HEK293T (cell line): ENCODE measurements at regions not wholly inside any gene's neighbourhood (a gene's known extent, or its start where the extent isn't known, plus 50 kb on each side); places are given as distances from the start of the nearest gene placed in this dataset.
"Not testable (repeated sequence)": the region's sequence is repeated elsewhere in the genome, so short reads cannot be mapped to it uniquely, and the experiment has no call there.

ENCODE experiments used
- CTCF ChIA-PET: fragments of 350-600 bp; formaldehyde crosslinking; extraction: SDS; loops from one replicate; lab custom pipeline; 2021; ENCODE audit warnings: antibody characterized with exemption, inconsistent platforms; lab: Yijun Ruan, JAX
- POLR2A ChIA-PET: fragments of 350-600 bp; formaldehyde crosslinking; extraction: SDS; loops from one replicate; lab custom pipeline; 2020; ENCODE audit warnings: antibody characterized with exemption, inconsistent platforms; lab: Yijun Ruan, JAX
- DNase-seq: peaks from one replicate; pipeline ENCODE4 v3.0.0; 2012; ENCODE audit warnings: mixed read lengths; ENCODE audit errors: extremely low spot score
- ARNT ChIP-seq: fragments of 450-650 bp; IDR thresholded peaks from 2 replicates; pipeline ENCODE4 v1.6.1; 2017; ENCODE audit warnings: mild to moderate bottlenecking
- BHLHE40 ChIP-seq: fragments of 450-650 bp; IDR thresholded peaks from 2 replicates; pipeline ENCODE4 v1.6.1; 2016; ENCODE audit warnings: mild to moderate bottlenecking, moderate library complexity, borderline replicate concordance
- CTBP1 ChIP-seq: fragments of 450-650 bp; IDR thresholded peaks from 2 replicates; pipeline ENCODE4 v1.6.1; 2016; ENCODE audit warnings: borderline replicate concordance
- ELF4 ChIP-seq: fragments of 450-650 bp; IDR thresholded peaks from 2 replicates; pipeline ENCODE4 v1.6.1; 2017; ENCODE audit warnings: antibody characterized with exemption
- FOXA1 ChIP-seq: fragments of 450-650 bp; IDR thresholded peaks from 2 replicates; pipeline ENCODE4 v1.6.1; 2016; ENCODE audit warnings: mild to moderate bottlenecking
- FOXK2 ChIP-seq: fragments of 450-650 bp; IDR thresholded peaks from 2 replicates; pipeline ENCODE4 v1.6.1; 2016; ENCODE audit warnings: mild to moderate bottlenecking
- FOXM1 ChIP-seq: fragments of 450-650 bp; IDR thresholded peaks from 2 replicates; pipeline ENCODE4 v1.6.1; 2017; ENCODE audit warnings: mild to moderate bottlenecking, borderline replicate concordance
- HDGF ChIP-seq: fragments of 450-650 bp; IDR thresholded peaks from 2 replicates; pipeline ENCODE4 v1.6.1; 2017; ENCODE audit warnings: antibody characterized with exemption, borderline replicate concordance
- L3MBTL2 ChIP-seq: fragments of 450-650 bp; conservative IDR thresholded peaks from 2 replicates; pipeline ENCODE4 v1.6.1; 2016; ENCODE audit warnings: mild to moderate bottlenecking
- LEF1 ChIP-seq: fragments of 450-650 bp; IDR thresholded peaks from 2 replicates; pipeline ENCODE4 v1.6.1; 2017; ENCODE audit warnings: mild to moderate bottlenecking, borderline replicate concordance
- NFRKB ChIP-seq: fragments of 450-650 bp; IDR thresholded peaks from 2 replicates; pipeline ENCODE4 v1.6.1; 2016; ENCODE audit warnings: mild to moderate bottlenecking, moderate library complexity
- PKNOX1 ChIP-seq: fragments of 450-650 bp; IDR thresholded peaks from 2 replicates; pipeline ENCODE4 v1.6.1; 2016
- SP1 ChIP-seq: fragments of 450-650 bp; IDR thresholded peaks from 2 replicates; pipeline ENCODE4 v1.6.1; 2017
- SUZ12 ChIP-seq: fragments of 450-650 bp; IDR thresholded peaks from 2 replicates; pipeline ENCODE4 v1.6.1; 2016; ENCODE audit warnings: mild to moderate bottlenecking
- TARDBP ChIP-seq: fragments of 450-650 bp; IDR thresholded peaks from 2 replicates; pipeline ENCODE4 v1.6.1; 2016
- ZNF384 ChIP-seq: fragments of 450-650 bp; IDR thresholded peaks from 2 replicates; pipeline ENCODE4 v1.6.1; 2016

- CTCF ChIA-PET = no interaction called here
- TF ChIP-seq SP1 (no peak), L3MBTL2 (no peak), ARNT (no peak), HDGF (no peak), FOXK2 (no peak), CTBP1 (no peak), ELF4 (no peak)
- POLR2A ChIA-PET = no interaction called here
- DNase-seq = no peak
These were observed 89.2 kb upstream of the EXOC2 start for GRCh38 chr6:782141-782540.

- ChIA-PET CTCF (interaction anchor here (1.0 kb wide), 1 partner anchor 60 kb away, joined by 4 read pairs; no protein-coding TSS in a partner anchor), POLR2A (no interaction called here)
- DNase-seq = no peak
- TF ChIP-seq CTBP1 (no peak), LEF1 (no peak), HDGF (no peak), PKNOX1 (no peak), TARDBP (no peak), SP1 (no peak), ARNT (no peak), FOXA1 (no peak), ELF4 (no peak), BHLHE40 (no peak), FOXK2 (no peak), SUZ12 (no peak)
These were observed 88.5 kb upstream of the EXOC2 start for GRCh38 chr6:781350-781961.

- DNase-seq = no peak
- POLR2A ChIA-PET = no interaction called here
- TF ChIP-seq CTBP1 (no peak), SP1 (no peak), ELF4 (no peak), L3MBTL2 (no peak), TARDBP (no peak), ARNT (no peak), NFRKB (no peak), FOXM1 (no peak), HDGF (no peak)
- CTCF ChIA-PET = interaction anchor here (1.0 kb wide), 1 partner anchor 59 kb away, joined by 4 read pairs; no protein-coding TSS in a partner anchor
These were observed 87.8 kb upstream of the EXOC2 start for GRCh38 chr6:780706-781105.

GRCh38 chr6:776951-777350 is 84.0 kb upstream of the EXOC2 start:
- no peak for DNase-seq
- no peak for TF ChIP-seq CTBP1
- TF ChIP-seq ZNF384 = no peak
- no peak for TF ChIP-seq NFRKB
- no peak for TF ChIP-seq TARDBP
- TF ChIP-seq FOXK2 = no peak
- ChIA-PET POLR2A (no interaction called here), CTCF (no interaction called here)

- CTCF ChIA-PET = interaction anchor here (0.7 kb wide), 1 partner anchor 55 kb away, joined by 3 read pairs; no protein-coding TSS in a partner anchor
- TF ChIP-seq SP1 (no peak), PKNOX1 (no peak), ARNT (no peak), FOXA1 (no peak), FOXM1 (no peak), HDGF (no peak), FOXK2 (no peak), CTBP1 (no peak), TARDBP (no peak), ZNF384 (no peak), LEF1 (no peak), SUZ12 (no peak), NFRKB (no peak), BHLHE40 (no peak), ELF4 (no peak), L3MBTL2 (no peak)
- DNase-seq = no peak
- POLR2A ChIA-PET = no interaction called here
These were observed 83.6 kb upstream of the EXOC2 start for GRCh38 chr6:776528-776931.

- TF ChIP-seq CTBP1 (no peak), LEF1 (no peak)
- DNase-seq = no peak
- POLR2A ChIA-PET = no interaction called here
- CTCF ChIA-PET = interaction anchor here (0.6 to 0.7 kb wide), 2 partner anchors 14 to 54 kb away, joined by 3 read pairs; no protein-coding TSS in a partner anchor
These were observed 82.9 kb upstream of the EXOC2 start for GRCh38 chr6:775863-776262.

- CTCF ChIA-PET, POLR2A ChIA-PET, DNase-seq: not testable (repeated sequence)
These were observed 78.7 kb upstream of the EXOC2 start for GRCh38 chr6:771683-772082.

GRCh38 chr6:767755-768512 is 75.0 kb upstream of the EXOC2 start:
- POLR2A ChIA-PET = no interaction called here
- CTCF ChIA-PET = no interaction called here

More at GRCh38 chr6:767755-768512, 75.0 kb upstream of the EXOC2 start:
- DNase-seq = no peak
- TF ChIP-seq BHLHE40 = no peak
- no peak for TF ChIP-seq ZNF384
- no peak for TF ChIP-seq ELF4
- no peak for TF ChIP-seq ARNT
- no peak for TF ChIP-seq TARDBP
- no peak for TF ChIP-seq LEF1
- TF ChIP-seq HDGF = no peak
- no peak for TF ChIP-seq SUZ12
- no peak for TF ChIP-seq FOXA1
- TF ChIP-seq FOXK2 = no peak
